MM.1S (cell line): ENCODE measurements at regions not wholly inside any gene's neighbourhood (a gene's known extent, or its start where the extent isn't known, plus 50 kb on each side); places are given as distances from the start of the nearest gene placed in this dataset.

Experiments used
- DNase-seq: peaks from one replicate; pipeline ENCODE4 v3.0.0-alpha.2; 2015
- H2AFZ ChIP-seq: fragments of 300-600 bp; sonication (generic); 2 replicates; pipeline ENCODE4 v1.6.0; 2016; ENCODE audit warnings: antibody characterized with exemption, low read length
- H3F3A ChIP-seq: fragments of 300-600 bp; sonication (generic); 2 replicates; pipeline ENCODE4 v1.6.1; 2016; ENCODE audit warnings: mild to moderate bottlenecking, antibody characterized with exemption, low read length, moderate library complexity, mixed read lengths; ENCODE audit not compliant: insufficient read depth
- H3K27ac ChIP-seq: fragments of 300-600 bp; sonication (generic); 2 replicates; pipeline ENCODE4 v1.5.1; 2016; ENCODE audit warnings: mild to moderate bottlenecking, low read length
- H3K27me3 ChIP-seq: fragments of 300-600 bp; sonication (generic); replicated peaks from 2 replicates; pipeline ENCODE4 v1.6.0; 2016; ENCODE audit warnings: low read length; ENCODE audit not compliant: insufficient read depth
- H3K36me3 ChIP-seq: fragments of 300-600 bp; sonication (generic); replicated peaks from 2 replicates; pipeline ENCODE4 v1.6.1; 2016; ENCODE audit warnings: mild to moderate bottlenecking, low read length, mixed read lengths; ENCODE audit not compliant: insufficient read depth
- H3K4me1 ChIP-seq: fragments of 300-600 bp; sonication (generic); 2 replicates; pipeline ENCODE4 v1.6.1; 2016; ENCODE audit warnings: low read length, mixed read lengths
- H3K4me2 ChIP-seq: fragments of 300-600 bp; sonication (generic); 2 replicates; pipeline ENCODE4 v1.6.0; 2016; ENCODE audit warnings: low read depth, low read length
- H3K4me3 ChIP-seq: fragments of 300-600 bp; sonication (generic); 2 replicates; pipeline ENCODE4 v1.5.1; 2016; ENCODE audit warnings: low read length, mixed read lengths
- H3K79me2 ChIP-seq: fragments of 300-600 bp; sonication (generic); 2 replicates; pipeline ENCODE4 v1.6.1; 2016; ENCODE audit warnings: mixed run types, low read length, mixed read lengths
- H3K9ac ChIP-seq: fragments of 300-600 bp; sonication (generic); 2 replicates; pipeline ENCODE4 v1.6.1; 2016; ENCODE audit warnings: low read length, mixed read lengths
- H3K9me2 ChIP-seq: fragments of 300-600 bp; sonication (generic); replicated peaks from 2 replicates; pipeline ENCODE4 v1.6.1; 2016; ENCODE audit warnings: mild to moderate bottlenecking, low read length, mixed read lengths; ENCODE audit not compliant: insufficient read depth
- H3K9me3 ChIP-seq: fragments of 300-600 bp; sonication (generic); replicated peaks from 2 replicates; pipeline ENCODE4 v1.6.1; 2016; ENCODE audit warnings: mild to moderate bottlenecking, low read length, mixed read lengths; ENCODE audit not compliant: insufficient read depth
- H4K20me1 ChIP-seq: fragments of 300-600 bp; sonication (generic); 2 replicates; pipeline ENCODE4 v1.6.1; 2016; ENCODE audit warnings: mild to moderate bottlenecking, low read length, moderate library complexity, mixed read lengths; ENCODE audit not compliant: insufficient read depth
- EZH2 ChIP-seq: fragments of 300-600 bp; sonication (generic); optimal IDR thresholded peaks from 2 replicates; pipeline ENCODE3; 2017; ENCODE audit warnings: low read depth, mild to moderate bottlenecking, antibody characterized with exemption, low read length, mixed read lengths
- EZH2phosphoT487 ChIP-seq: fragments of 300-600 bp; sonication (generic); IDR thresholded peaks from 2 replicates; pipeline ENCODE4 v1.6.1; 2018; ENCODE audit warnings: antibody characterized with exemption, low read length
- TF ChIP-seq, protein P1 (sequence below): fragments of 300-600 bp; sonication (generic); IDR thresholded peaks from 2 replicates; pipeline ENCODE4 v1.5.1; 2016; ENCODE audit warnings: antibody characterized with exemption, low read length, mixed read lengths

DNA sequence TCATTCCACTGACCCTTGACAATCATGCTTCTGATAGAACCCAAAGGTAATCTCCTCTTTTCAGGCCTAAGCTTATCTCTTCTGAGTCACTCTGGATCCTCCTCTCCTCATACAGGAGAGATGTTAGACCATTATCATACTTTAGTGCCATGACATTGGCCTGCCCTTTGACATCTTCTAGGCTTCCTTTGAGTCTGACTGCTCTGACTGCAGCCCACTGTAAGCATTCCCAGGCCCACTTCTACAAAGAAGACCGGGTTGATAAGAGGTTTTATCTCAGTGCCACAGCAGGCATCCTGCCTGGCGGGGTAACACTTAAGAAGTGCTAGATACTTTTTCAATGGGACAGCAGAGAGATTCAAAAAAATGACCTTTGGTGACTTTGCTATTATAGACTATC, 438.0 kb downstream of the KCNA4 start:
- no peak for TF ChIP-seq EZH2phosphoT487
- TF ChIP-seq, protein P1, sequence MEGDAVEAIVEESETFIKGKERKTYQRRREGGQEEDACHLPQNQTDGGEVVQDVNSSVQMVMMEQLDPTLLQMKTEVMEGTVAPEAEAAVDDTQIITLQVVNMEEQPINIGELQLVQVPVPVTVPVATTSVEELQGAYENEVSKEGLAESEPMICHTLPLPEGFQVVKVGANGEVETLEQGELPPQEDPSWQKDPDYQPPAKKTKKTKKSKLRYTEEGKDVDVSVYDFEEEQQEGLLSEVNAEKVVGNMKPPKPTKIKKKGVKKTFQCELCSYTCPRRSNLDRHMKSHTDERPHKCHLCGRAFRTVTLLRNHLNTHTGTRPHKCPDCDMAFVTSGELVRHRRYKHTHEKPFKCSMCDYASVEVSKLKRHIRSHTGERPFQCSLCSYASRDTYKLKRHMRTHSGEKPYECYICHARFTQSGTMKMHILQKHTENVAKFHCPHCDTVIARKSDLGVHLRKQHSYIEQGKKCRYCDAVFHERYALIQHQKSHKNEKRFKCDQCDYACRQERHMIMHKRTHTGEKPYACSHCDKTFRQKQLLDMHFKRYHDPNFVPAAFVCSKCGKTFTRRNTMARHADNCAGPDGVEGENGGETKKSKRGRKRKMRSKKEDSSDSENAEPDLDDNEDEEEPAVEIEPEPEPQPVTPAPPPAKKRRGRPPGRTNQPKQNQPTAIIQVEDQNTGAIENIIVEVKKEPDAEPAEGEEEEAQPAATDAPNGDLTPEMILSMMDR: no peak
- Histone ChIP-seq H2AFZ (no peak overlapping the region), H3K4me3 (no peak overlapping the region), H3K9ac (no peak overlapping the region), H3F3A (no peaks in the 10 kb centered on the region), H3K27ac (no peak overlapping the region), H4K20me1 (no peaks in the 10 kb centered on the region), H3K27me3 (no peaks in the 10 kb centered on the region), H3K4me1 (no peaks in the 10 kb centered on the region), H3K79me2 (no peaks in the 10 kb centered on the region), H3K9me3 (no peaks in the 10 kb centered on the region), H3K4me2 (no peak overlapping the region), H3K36me3 (no peaks in the 10 kb centered on the region), H3K9me2 (no peaks in the 10 kb centered on the region)
- no peak for DNase-seq

GRCh38 chr11:29564486-29564885, 452.3 kb downstream of the KCNA4 start:
- H3K79me2 ChIP-seq: no peaks in the 10 kb centered on the region
- H3K9me3 ChIP-seq: no peaks in the 10 kb centered on the region
- TF ChIP-seq, protein P1: no peak
- TF ChIP-seq EZH2: no peak
- no peak overlapping the region for H3K27ac ChIP-seq
- no peaks in the 10 kb centered on the region for H3K36me3 ChIP-seq
- no peaks in the 10 kb centered on the region for H4K20me1 ChIP-seq
- no peaks in the 10 kb centered on the region for H3K9me2 ChIP-seq
- H3K9ac ChIP-seq: no peak overlapping the region
- no peak overlapping the region for H3K4me2 ChIP-seq
- no peaks in the 10 kb centered on the region for H3K4me1 ChIP-seq
- H3K4me3 ChIP-seq: no peak overlapping the region
- no peaks in the 10 kb centered on the region for H3F3A ChIP-seq
- H3K27me3 ChIP-seq: no peaks in the 10 kb centered on the region
- no peak for DNase-seq
- no peak overlapping the region for H2AFZ ChIP-seq

- Histone ChIP-seq H4K20me1 (no peaks in the 10 kb centered on the region), H3K27ac (no peak overlapping the region), H3K9ac (no peak overlapping the region), H3F3A (no peaks in the 10 kb centered on the region), H3K4me1 (no peaks in the 10 kb centered on the region), H3K27me3 (no peaks in the 10 kb centered on the region), H3K9me3 (no peaks in the 10 kb centered on the region), H2AFZ (no peak overlapping the region), H3K79me2 (no peaks in the 10 kb centered on the region), H3K4me2 (no peak overlapping the region), H3K9me2 (no peaks in the 10 kb centered on the region), H3K4me3 (no peak overlapping the region), H3K36me3 (no peaks in the 10 kb centered on the region)
- no peak for DNase-seq
- no peak for TF ChIP-seq EZH2
These were observed 454.6 kb downstream of the KCNA4 start for GRCh38 chr11:29562183-29562582.

GRCh38 chr11:29553990-29554389, 462.8 kb downstream of the KCNA4 start:
- Histone ChIP-seq H2AFZ (no peak overlapping the region), H3K4me3 (no peak overlapping the region), H3K27me3 (no peaks in the 10 kb centered on the region), H3K79me2 (no peaks in the 10 kb centered on the region), H3K4me1 (no peaks in the 10 kb centered on the region), H3K36me3 (no peaks in the 10 kb centered on the region), H3K9me2 (no peaks in the 10 kb centered on the region), H3K9ac (no peak overlapping the region), H3K4me2 (no peak overlapping the region), H3K9me3 (no peaks in the 10 kb centered on the region), H3K27ac (no peak overlapping the region), H4K20me1 (no peaks in the 10 kb centered on the region), H3F3A (no peaks in the 10 kb centered on the region)
- TF ChIP-seq EZH2: no peak
- TF ChIP-seq, protein P1: no peak
- no peak for TF ChIP-seq EZH2phosphoT487
- no peak for DNase-seq
